Astrocyte of the spinal cord (primary cell): ENCODE measurements at regions not wholly inside any gene's neighbourhood (a gene's known extent, or its start where the extent isn't known, plus 50 kb on each side); places are given as distances from the start of the nearest gene placed in this dataset.

Experiments used
- DNase-seq: peaks from one replicate; pipeline ENCODE4 v3.0.0; 2011; ENCODE audit warnings: low read depth, low spot score
- H3K4me3 ChIP-seq: 2 replicates; pipeline ENCODE4 v1.5.1; 2011; ENCODE audit warnings: low read depth, mild to moderate bottlenecking, low read length, moderate library complexity
- CTCF ChIP-seq: IDR thresholded peaks from 2 replicates; pipeline ENCODE4 v1.5.1; 2012; ENCODE audit warnings: low read depth, mild to moderate bottlenecking, low read length, inconsistent platforms
- in situ Hi-C: cut with HindIII; loops from 2 replicates; pipeline ENCODE4 v1.10.0; 2017; ENCODE audit warnings: low sequenced_read_pairs

- no peak for TF ChIP-seq CTCF
- in situ Hi-C loops, result no loop called here
- DNase-seq, result no peak
- no peak overlapping the region for H3K4me3 ChIP-seq
Observed at GRCh38 chr10:23804125-23804524, 365.2 kb downstream of the OTUD1 start.

GRCh38 chr10:23813687-23814086 lies 374.8 kb downstream of the OTUD1 start:
- no peak for TF ChIP-seq CTCF
- no peak for DNase-seq
- in situ Hi-C loops, result no loop called here
- no peak overlapping the region for H3K4me3 ChIP-seq

- in situ Hi-C loops, result no loop called here
Observed at GRCh38 chr10:23818484-23818883, 379.6 kb downstream of the OTUD1 start.

GRCh38 chr10:23820792-23821191 lies 381.9 kb downstream of the OTUD1 start:
- in situ Hi-C loops, result no loop called here
- H3K4me3 ChIP-seq, result no peak overlapping the region
- TF ChIP-seq CTCF, result no peak
- no peak for DNase-seq

More at GRCh38 chr10:23818484-23818883, 379.6 kb downstream of the OTUD1 start:
- H3K4me3 ChIP-seq, result no peak overlapping the region
- TF ChIP-seq CTCF, result no peak
- DNase-seq, result no peak

- in situ Hi-C loops, result no loop called here
- no peak for DNase-seq
- no peak overlapping the region for H3K4me3 ChIP-seq
- TF ChIP-seq CTCF, result no peak
Observed at GRCh38 chr10:23824822-23825221, 384.1 kb upstream of the KIAA1217 start.

GRCh38 chr10:23826421-23826820 lies 382.5 kb upstream of the KIAA1217 start:
- no peak for DNase-seq
- in situ Hi-C loops, result no loop called here
- H3K4me3 ChIP-seq, result no peak overlapping the region
- no peak for TF ChIP-seq CTCF

- no peak for DNase-seq
- in situ Hi-C loops, result no loop called here
- H3K4me3 ChIP-seq, result no peak overlapping the region
- no peak for TF ChIP-seq CTCF
Observed at GRCh38 chr10:23829556-23829955, 379.4 kb upstream of the KIAA1217 start.
